Omental fat pad (tissue), 3 donors: ENCODE measurements at regions not wholly inside any gene's neighbourhood (a gene's known extent, or its start where the extent isn't known, plus 50 kb on each side); places are given as distances from the start of the nearest gene placed in this dataset.

ENCODE experiments used
- ATAC-seq: fragments of 150-250 bp; one replicate; pipeline ENCODE4 v1.9.1; 2016; ENCODE audit warnings: mild to moderate bottlenecking, moderate library complexity; ENCODE audit not compliant: low FRiP score
- DNase-seq: peaks from one replicate; pipeline ENCODE4 v3.0.0-alpha.2; 2019; ENCODE audit warnings: low spot score
- CTCF ChIP-seq, 3 donors: fragments of 450-650 bp; IDR thresholded peaks; one replicate each; pipeline ENCODE4 v1.5.1; 2016 to 2017; ENCODE audit warnings: antibody characterized with exemption in 3 of 3, mild to moderate bottlenecking in 3 of 3, moderate library complexity in 2 of 3

DNA sequence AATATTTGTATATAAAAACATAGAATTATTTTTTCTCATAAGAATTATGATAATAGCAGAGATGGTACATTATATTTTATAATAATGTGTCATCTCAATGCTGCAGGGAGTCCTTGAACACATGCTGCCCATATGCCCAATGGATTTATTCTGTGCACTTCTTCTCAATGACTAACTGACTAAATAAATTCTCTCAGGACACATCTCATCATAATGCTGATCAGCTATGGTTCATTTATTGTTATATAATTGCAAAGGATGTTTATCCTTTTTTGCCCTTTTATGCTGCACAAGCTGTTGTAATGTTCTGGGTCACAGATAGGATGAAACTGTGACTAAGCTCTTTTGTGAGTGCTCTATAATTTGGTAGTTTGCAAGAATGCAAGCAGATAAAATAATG lies 1273.3 kb upstream of the ATXN8OS start:
- no peak for DNase-seq
- no peak for ATAC-seq
- no peak for TF ChIP-seq CTCF (IDR thresholded peaks at IDR 0.05)

DNA sequence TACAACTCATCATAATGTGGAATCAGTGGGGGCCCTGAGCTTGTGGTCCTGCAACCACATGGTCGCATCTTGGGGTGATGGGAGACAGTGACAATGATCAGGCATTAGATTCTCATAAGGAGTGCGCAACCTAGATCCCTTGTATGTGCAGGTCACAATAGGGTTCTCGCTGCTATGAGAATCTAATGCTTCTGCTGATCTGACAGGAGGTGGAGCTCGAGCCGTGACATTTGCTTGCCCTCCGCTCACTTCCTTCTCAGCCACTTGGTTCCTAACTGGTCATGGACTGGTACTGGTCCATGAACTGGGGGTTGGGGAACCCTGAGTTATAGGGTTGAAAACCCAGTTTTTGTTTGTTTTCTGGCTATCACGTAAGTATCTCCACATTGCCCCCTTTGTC lies 1290.9 kb upstream of the ATXN8OS start:
- no peak for DNase-seq
- ATAC-seq, result no peak
- no peak for TF ChIP-seq CTCF (IDR thresholded peaks at IDR 0.05)

DNA sequence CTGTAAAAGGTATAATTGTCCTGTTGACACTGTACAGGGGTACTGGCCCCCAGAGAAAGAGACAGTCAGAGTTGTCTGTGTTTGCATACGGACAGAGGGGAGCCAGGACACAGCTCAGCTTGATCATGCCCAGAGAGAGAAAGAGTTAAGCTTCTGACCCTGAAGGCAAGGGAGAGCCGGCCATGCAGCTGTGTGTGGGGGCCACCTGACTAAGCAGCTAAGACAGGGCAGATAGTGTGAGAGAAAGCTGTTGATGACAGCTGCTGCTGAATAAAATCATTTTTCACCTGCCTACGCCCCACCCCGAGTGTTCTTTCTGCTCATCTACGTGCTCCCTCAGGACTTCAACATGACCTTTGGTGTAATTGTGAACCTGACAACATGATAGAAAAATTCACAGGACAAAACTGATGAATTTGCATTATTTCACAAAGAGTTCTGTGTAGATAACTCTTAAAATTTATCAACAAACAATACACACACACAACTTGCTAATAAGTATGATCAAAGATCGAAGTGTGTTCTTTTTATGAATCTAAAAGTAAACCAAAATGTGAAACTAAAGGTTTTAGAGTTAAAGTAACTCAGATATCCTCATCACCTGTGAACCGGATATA lies 1294.3 kb upstream of the ATXN8OS start:
- ATAC-seq (no peak), DNase-seq (no peak)
- TF ChIP-seq CTCF (IDR thresholded peaks at IDR 0.05), result no peak

- no peak for DNase-seq
- no peak for TF ChIP-seq CTCF (IDR thresholded peaks at IDR 0.05)
- no peak for ATAC-seq
Observed at GRCh38 chr13:68810660-68811059, 1297.0 kb upstream of the ATXN8OS start.

DNA sequence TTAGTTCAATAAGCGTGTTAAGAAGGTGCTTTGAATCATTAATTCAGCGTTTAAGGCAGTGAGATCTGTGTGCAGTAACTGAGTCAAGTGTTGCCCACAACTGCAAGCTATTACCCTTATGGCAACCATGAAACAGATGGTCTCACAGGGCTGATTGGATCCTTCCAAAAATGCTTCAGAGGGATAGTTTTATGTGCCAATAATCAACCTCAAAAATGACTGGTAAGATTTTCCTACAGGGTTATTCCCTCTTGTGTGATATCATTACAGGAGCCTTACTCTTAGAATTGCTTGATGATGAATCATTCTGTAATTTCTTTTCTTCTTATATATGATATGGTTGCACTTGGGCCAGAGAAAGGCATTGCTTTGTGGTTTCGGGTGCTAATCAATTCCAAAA lies 1299.2 kb upstream of the ATXN8OS start:
- ATAC-seq (no peak), DNase-seq (no peak)
- no peak for TF ChIP-seq CTCF (IDR thresholded peaks at IDR 0.05)

DNA sequence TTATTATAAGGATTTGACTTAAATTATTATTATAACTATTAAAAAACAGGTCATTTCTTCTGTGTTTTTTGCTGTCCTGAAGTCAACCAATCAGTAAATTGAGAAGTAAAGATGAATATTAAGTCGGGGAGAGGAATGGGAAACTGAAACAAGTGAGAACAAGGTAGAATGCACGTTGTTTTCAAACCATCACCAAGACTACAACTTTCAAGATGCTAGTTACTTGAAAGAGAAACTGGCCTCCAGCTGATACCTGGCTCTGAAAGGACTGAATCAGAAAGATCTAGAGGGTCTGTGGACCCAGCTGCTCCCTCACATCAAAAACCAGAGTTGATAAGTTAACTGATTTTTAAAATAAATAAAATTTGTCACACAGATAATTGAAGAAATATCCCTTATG lies 1301.5 kb upstream of the ATXN8OS start:
- no peak for DNase-seq
- TF ChIP-seq CTCF (IDR thresholded peaks at IDR 0.05), result no peak
- no peak for ATAC-seq

DNA sequence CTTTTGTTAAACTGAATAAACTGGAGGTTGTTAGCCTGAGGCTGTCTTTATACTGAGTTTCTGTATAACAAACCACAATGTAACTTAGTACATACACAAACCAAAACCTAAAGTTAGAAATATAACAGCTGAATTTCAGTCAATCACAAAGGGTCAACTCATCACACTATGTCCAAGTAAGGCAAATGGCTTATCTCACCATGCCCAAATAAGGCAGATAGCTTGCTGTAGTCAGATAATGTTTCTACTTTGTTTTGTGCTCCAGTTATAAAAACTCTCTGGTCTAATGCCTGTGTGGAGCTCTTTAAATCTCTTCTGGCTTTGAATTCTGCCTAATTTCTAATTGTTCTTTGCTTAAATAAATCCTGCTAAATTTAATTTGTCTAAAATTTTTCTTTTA lies 1323.4 kb upstream of the ATXN8OS start:
- ATAC-seq (no peak), DNase-seq (no peak)
- TF ChIP-seq CTCF (IDR thresholded peaks at IDR 0.05), result no peak
